ENCODE measurements at regions not wholly inside any gene's neighbourhood (a gene's known extent, or its start where the extent isn't known, plus 50 kb on each side); places are given as distances from the start of the nearest gene placed in this dataset.

DNA sequence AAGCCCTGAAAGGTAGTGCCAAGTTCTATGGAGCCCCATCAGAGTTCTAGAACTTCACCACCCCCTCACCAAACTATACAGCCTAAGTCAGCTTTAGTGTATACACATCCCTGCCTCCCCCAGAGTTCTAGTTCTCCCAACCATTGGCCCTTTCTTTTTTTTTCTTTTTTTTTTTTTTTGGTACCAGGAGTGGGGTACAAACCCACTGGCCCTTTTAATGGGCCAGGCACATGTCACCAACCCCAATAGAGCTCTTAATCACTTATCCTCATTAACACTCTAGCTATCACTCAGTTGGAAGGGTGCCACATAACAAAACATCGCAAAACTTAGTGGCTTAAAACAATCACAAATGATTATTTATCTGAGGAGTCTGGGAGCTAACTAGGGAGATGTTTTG, 588.6 kb downstream of the BCOR start:
- no peaks in the 10 kb centered on the region for H3K36me3 Mint-ChIP-seq
- no peak overlapping the region for H3K27ac Mint-ChIP-seq
- H3K4me3 Mint-ChIP-seq: no peak overlapping the region
- DNase-seq: no peak
- no peaks in the 10 kb centered on the region for H3K4me1 Mint-ChIP-seq
- peaks cover 0 to 12% (median 2%) of the 10 kb centered on the region in 6 donors for H3K9me3 Mint-ChIP-seq
- peaks cover 0 to 18% (median 4%) of the 10 kb centered on the region in 3 donors for H3K27me3 Mint-ChIP-seq (ENCODE audit: low read depth in 3 of 3)

- Mint-ChIP-seq H3K4me1 (no peaks in the 10 kb centered on the region), H3K4me3 (no peak overlapping the region), H3K27me3 (ENCODE audit: low read depth in 3 of 3) (peaks cover 0 to 18% (median 2%) of the 10 kb centered on the region in 3 donors), H3K9me3 (peaks cover 0 to 9% (median 2%) of the 10 kb centered on the region in 6 donors), H3K36me3 (no peaks in the 10 kb centered on the region), H3K27ac (no peak overlapping the region)
- DNase-seq: no peak
Observed at GRCh38 chrX:39513836-39514235, 583.9 kb downstream of the BCOR start.

DNA sequence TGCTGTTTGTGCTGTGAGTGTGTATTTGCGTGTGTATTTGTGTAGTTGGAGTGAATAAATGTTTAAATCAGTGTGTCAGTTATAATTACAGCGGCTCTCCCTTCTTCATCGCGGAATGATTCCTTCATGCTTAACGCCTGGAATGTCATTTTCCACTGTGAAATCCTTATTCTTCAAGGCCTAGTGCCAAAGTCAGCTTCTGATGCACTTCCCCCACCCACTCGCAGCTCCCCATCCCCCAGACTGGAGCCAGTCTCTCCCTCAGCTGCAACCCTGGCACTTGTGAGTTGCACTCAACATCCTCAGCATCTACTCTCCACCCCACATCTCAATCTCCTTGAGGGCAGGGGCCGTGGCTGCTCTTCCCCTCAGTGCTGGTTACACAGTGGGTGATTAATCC, 583.0 kb downstream of the BCOR start:
- H3K36me3 Mint-ChIP-seq: no peaks in the 10 kb centered on the region
- peaks cover 0 to 15% (median 2%) of the 10 kb centered on the region in 3 donors for H3K27me3 Mint-ChIP-seq (ENCODE audit: low read depth in 3 of 3)
- DNase-seq: no peak
- H3K4me1 Mint-ChIP-seq: no peaks in the 10 kb centered on the region
- H3K4me3 Mint-ChIP-seq: no peak overlapping the region
- H3K9me3 Mint-ChIP-seq: no peaks in the 10 kb centered on the region
- H3K27ac Mint-ChIP-seq: no peak overlapping the region

DNA sequence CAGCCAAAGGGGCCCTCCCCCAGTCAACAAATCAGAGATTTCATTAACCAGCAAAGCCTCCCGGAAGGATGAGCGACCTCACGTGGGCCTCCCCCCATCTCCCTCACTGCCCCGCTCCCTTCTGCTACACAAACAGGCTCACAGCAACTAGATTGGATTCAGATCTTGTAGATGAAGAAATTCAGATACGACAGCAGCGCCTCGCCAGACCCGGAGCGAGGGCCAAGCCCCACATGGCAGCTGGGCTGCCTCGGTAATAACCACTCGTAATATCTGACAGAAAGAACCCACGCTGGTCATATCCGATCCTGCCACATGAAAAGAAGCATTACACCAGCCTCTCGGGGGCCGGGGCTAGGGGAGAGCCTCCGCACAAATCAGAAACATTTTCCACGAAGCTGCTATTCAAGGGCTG, 581.3 kb downstream of the BCOR start:
- H3K36me3 Mint-ChIP-seq: no peaks in the 10 kb centered on the region
- H3K27ac Mint-ChIP-seq: no peak overlapping the region
- no peak overlapping the region for H3K4me3 Mint-ChIP-seq
- no peaks in the 10 kb centered on the region for H3K4me1 Mint-ChIP-seq
- H3K9me3 Mint-ChIP-seq: no peaks in the 10 kb centered on the region
- H3K27me3 Mint-ChIP-seq (ENCODE audit: low read depth in 3 of 3): peaks cover 0 to 12% (median 2%) of the 10 kb centered on the region in 3 donors
- no peak for DNase-seq

DNA sequence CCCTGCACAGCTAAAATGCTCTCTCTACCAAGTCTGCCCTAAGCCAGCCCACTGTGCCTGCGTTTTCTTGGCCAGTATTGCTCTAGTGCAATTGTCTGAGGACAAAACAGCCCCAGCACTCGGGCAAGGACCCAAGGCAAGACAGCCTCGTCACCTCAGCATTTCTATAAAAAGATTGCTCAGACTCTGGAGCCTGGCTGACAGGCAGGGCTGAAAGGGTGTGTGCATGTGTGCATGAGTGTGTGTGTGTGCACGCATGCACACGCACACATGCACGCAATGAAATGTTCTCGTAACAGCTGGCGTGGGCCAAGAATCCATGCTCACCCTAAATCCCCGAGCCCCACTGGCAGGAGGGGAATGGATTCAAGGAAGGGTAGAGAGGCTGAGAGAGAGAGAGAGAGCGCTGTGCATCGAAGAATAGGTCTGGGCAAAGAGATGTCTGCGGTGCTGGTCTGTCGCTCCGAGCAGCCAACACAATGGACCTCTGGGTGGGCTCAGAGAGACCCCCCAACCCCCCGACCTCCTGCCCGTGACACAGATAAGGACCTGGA, 579.2 kb downstream of the BCOR start:
- no peak overlapping the region for H3K27ac Mint-ChIP-seq
- H3K4me1 Mint-ChIP-seq: no peaks in the 10 kb centered on the region
- no peaks in the 10 kb centered on the region for H3K36me3 Mint-ChIP-seq
- peaks cover 0 to 15% (median 2%) of the 10 kb centered on the region in 3 donors for H3K27me3 Mint-ChIP-seq (ENCODE audit: low read depth in 3 of 3)
- no peak for DNase-seq
- no peaks in the 10 kb centered on the region for H3K9me3 Mint-ChIP-seq
- H3K4me3 Mint-ChIP-seq: no peak overlapping the region

- H3K9me3 Mint-ChIP-seq: no peaks in the 10 kb centered on the region
- H3K4me3 Mint-ChIP-seq: no peak overlapping the region
- H3K4me1 Mint-ChIP-seq: no peaks in the 10 kb centered on the region
- peaks cover 0 to 15% (median 2%) of the 10 kb centered on the region in 3 donors for H3K27me3 Mint-ChIP-seq (ENCODE audit: low read depth in 3 of 3)
- DNase-seq: no peak
- no peaks in the 10 kb centered on the region for H3K36me3 Mint-ChIP-seq
- no peak overlapping the region for H3K27ac Mint-ChIP-seq
Observed at GRCh38 chrX:39519030-39519488, 578.7 kb downstream of the BCOR start.

- no peak for DNase-seq
- H3K4me3 Mint-ChIP-seq: no peak overlapping the region
- peaks cover 0 to 11% (median 2%) of the 10 kb centered on the region in 3 donors for H3K27me3 Mint-ChIP-seq (ENCODE audit: low read depth in 3 of 3)
- no peaks in the 10 kb centered on the region for H3K36me3 Mint-ChIP-seq
- H3K4me1 Mint-ChIP-seq: no peaks in the 10 kb centered on the region
- no peak overlapping the region for H3K27ac Mint-ChIP-seq
- no peaks in the 10 kb centered on the region for H3K9me3 Mint-ChIP-seq
Observed at GRCh38 chrX:39519566-39520301, 578.0 kb downstream of the BCOR start.

GRCh38 chrX:39525758-39526157, 572.0 kb downstream of the BCOR start:
- no peaks in the 10 kb centered on the region for H3K36me3 Mint-ChIP-seq
- peaks cover 0 to 3% (median 2%) of the 10 kb centered on the region in 3 donors for H3K27me3 Mint-ChIP-seq (ENCODE audit: low read depth in 3 of 3)
- H3K27ac Mint-ChIP-seq: no peak overlapping the region
- H3K4me1 Mint-ChIP-seq: no peaks in the 10 kb centered on the region
- no peak overlapping the region for H3K4me3 Mint-ChIP-seq
- DNase-seq: no peak
- no peaks in the 10 kb centered on the region for H3K9me3 Mint-ChIP-seq

- Mint-ChIP-seq H3K4me1 (no peaks in the 10 kb centered on the region), H3K27ac (no peak overlapping the region), H3K27me3 (ENCODE audit: low read depth in 3 of 3) (peaks cover 0 to 3% (median 2%) of the 10 kb centered on the region in 3 donors), H3K4me3 (no peak overlapping the region), H3K9me3 (no peaks in the 10 kb centered on the region), H3K36me3 (no peaks in the 10 kb centered on the region)
- no peak for DNase-seq
Observed at GRCh38 chrX:39527025-39527424, 570.7 kb downstream of the BCOR start.

GRCh38 chrX:39528161-39528916, 569.4 kb downstream of the BCOR start:
- Mint-ChIP-seq H3K4me1 (no peaks in the 10 kb centered on the region), H3K9me3 (no peaks in the 10 kb centered on the region), H3K4me3 (no peak overlapping the region), H3K27me3 (ENCODE audit: low read depth in 3 of 3) (peaks cover 0 to 3% (median 2%) of the 10 kb centered on the region in 3 donors), H3K36me3 (no peaks in the 10 kb centered on the region), H3K27ac (no peak overlapping the region)
- DNase-seq: no peak

- Mint-ChIP-seq H3K9me3 (peaks cover 0 to 1% (median 0%) of the 10 kb centered on the region in 6 donors), H3K36me3 (no peaks in the 10 kb centered on the region), H3K4me3 (no peak overlapping the region), H3K27ac (no peak overlapping the region), H3K27me3 (ENCODE audit: low read depth in 3 of 3) (peaks cover 1 to 6% (median 3%) of the 10 kb centered on the region in 3 donors), H3K4me1 (no peaks in the 10 kb centered on the region)
- DNase-seq: no peak
Observed at GRCh38 chrX:39532761-39533160, 565.0 kb downstream of the BCOR start.

DNA sequence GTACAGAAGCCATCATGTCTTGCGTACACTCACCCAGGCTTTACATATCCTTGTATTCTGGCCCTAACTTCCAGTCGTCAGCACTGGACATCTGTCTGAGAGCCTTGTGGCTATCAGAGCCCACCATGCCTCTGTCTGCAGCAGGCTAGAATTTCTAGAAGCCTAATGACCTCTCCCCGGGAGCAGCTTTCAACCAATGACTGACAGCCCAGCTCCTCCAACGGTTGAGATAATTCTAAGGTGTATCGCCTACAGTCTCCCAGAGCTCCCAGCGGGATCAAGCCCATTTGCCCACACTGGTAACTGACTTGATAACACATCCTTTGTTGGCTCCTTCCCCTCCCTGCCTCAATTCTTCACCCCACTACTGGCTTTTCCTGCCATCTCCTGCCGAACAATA, 562.8 kb downstream of the BCOR start:
- H3K36me3 Mint-ChIP-seq: no peaks in the 10 kb centered on the region
- H3K27ac Mint-ChIP-seq: no peak overlapping the region
- H3K27me3 Mint-ChIP-seq (ENCODE audit: low read depth in 3 of 3): peaks cover 1 to 8% (median 6%) of the 10 kb centered on the region in 3 donors
- H3K4me3 Mint-ChIP-seq: no peak overlapping the region
- H3K9me3 Mint-ChIP-seq: peaks cover 0 to 1% (median 0%) of the 10 kb centered on the region in 6 donors
- no peaks in the 10 kb centered on the region for H3K4me1 Mint-ChIP-seq
- DNase-seq: no peak

DNA sequence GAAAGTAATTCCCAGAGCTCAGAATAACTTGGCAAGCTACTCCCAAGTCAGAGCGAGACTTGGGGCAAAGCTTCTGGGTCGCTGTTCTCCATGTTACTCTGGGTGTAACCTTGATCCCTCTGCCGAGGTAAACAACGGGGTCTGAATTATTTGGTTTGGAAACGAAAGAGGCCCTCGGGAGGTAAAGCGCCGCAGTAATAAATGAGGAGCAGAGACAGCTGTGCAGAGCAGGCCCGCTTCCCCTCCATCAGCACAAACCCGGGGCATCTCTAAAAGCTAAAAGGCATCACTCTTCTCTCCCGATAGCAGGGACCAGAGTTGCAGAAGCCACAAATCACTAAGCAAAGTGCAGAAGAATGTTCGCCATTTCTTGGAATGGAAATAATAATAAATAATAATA, 561.5 kb downstream of the BCOR start:
- Mint-ChIP-seq H3K36me3 (no peaks in the 10 kb centered on the region), H3K4me1 (no peaks in the 10 kb centered on the region), H3K27ac (no peak overlapping the region), H3K4me3 (no peak overlapping the region), H3K27me3 (ENCODE audit: low read depth in 3 of 3) (peaks cover 1 to 8% (median 6%) of the 10 kb centered on the region in 3 donors), H3K9me3 (peaks cover 0 to 1% (median 0%) of the 10 kb centered on the region in 6 donors)
- DNase-seq: no peak

DNA sequence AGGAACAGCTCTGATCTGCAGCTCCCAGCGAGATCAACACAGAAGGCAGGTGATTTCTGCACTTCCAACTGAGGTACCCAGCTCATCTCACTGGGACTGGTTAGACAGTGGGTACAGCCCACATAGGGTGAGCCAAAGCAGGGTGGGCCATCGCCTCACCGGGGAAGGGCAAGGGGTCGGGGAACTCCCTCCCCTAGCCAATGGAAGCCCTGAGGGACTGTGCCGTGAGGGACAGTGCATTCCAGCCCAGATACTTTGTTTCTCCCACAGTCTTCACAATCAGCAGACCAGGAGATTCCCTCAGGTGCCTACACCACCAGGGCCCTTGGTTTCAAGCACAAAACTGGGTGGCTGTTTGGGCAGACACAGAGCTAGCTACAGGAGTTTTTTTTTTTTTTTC, 555.9 kb downstream of the BCOR start:
- Mint-ChIP-seq H3K4me3 (no peak overlapping the region), H3K27me3 (ENCODE audit: low read depth in 3 of 3) (peaks cover 3 to 9% (median 4%) of the 10 kb centered on the region in 3 donors), H3K9me3 (peaks cover 0 to 3% (median 0%) of the 10 kb centered on the region in 6 donors), H3K27ac (no peak overlapping the region), H3K4me1 (no peaks in the 10 kb centered on the region), H3K36me3 (no peaks in the 10 kb centered on the region)
- DNase-seq: no peak

All from immature natural killer cell (primary cell).